OCI-LY7 (cell line): ENCODE measurements at regions not wholly inside any gene's neighbourhood (a gene's known extent, or its start where the extent isn't known, plus 50 kb on each side); places are given as distances from the start of the nearest gene placed in this dataset.

ENCODE experiments used
- BruUV-seq: library from RNA; stranded (reverse); fragments of 400-500 nt; replicated peaks from 2 replicates; lab custom pipeline; 2021; lab: Mats Ljungman, UMichigan
- CTCF ChIA-PET: fragments of 300-600 bp; sonication (Branson Sonifier 250); formaldehyde crosslinking; loops from one replicate; lab custom pipeline; 2022; ENCODE audit warnings: antibody characterized with exemption; ENCODE audit not compliant: unreplicated experiment; lab: Charles Lee
- POLR2A ChIA-PET: fragments of 300-600 bp; sonication (Branson Sonifier 250); formaldehyde crosslinking; loops from one replicate; lab custom pipeline; 2022; ENCODE audit warnings: antibody characterized with exemption; lab: Charles Lee
- DNase-seq: peaks from one replicate; pipeline ENCODE4 v3.0.0-alpha.2; 2015; ENCODE audit warnings: low spot score
- H2AFZ ChIP-seq: fragments of 200-600 bp; sonication (generic), shearing (Covaris generic); 2 replicates; pipeline ENCODE4 v1.6.1; 2014; ENCODE audit warnings: mild to moderate bottlenecking, antibody characterized with exemption, low read length, moderate library complexity
- H3K27ac ChIP-seq: fragments of 200-600 bp; sonication (generic); 2 replicates; pipeline ENCODE4 v1.5.1; 2014; ENCODE audit warnings: mixed run types, low read depth, mild to moderate bottlenecking, moderate library complexity, low read length, inconsistent platforms; ENCODE audit not compliant: poor library complexity, severe bottlenecking
- H3K36me3 ChIP-seq: fragments of 200-600 bp; sonication (generic); 2 replicates; pipeline ENCODE4 v1.6.1; 2014; ENCODE audit warnings: mild to moderate bottlenecking, antibody characterized with exemption, low read length, moderate library complexity, mixed read lengths; ENCODE audit not compliant: insufficient read depth
- H3K4me1 ChIP-seq: fragments of 200-600 bp; sonication (generic); 2 replicates; pipeline ENCODE4 v1.5.1; 2014; ENCODE audit warnings: mild to moderate bottlenecking, low read length; ENCODE audit not compliant: insufficient read depth, poor library complexity, severe bottlenecking
- H3K4me2 ChIP-seq: fragments of 200-600 bp; sonication (generic); 2 replicates; pipeline ENCODE4 v1.6.1; 2014; ENCODE audit warnings: mild to moderate bottlenecking, low read length
- H3K4me3 ChIP-seq: fragments of 200-600 bp; sonication (generic); 2 replicates; pipeline ENCODE4 v1.5.1; 2014; ENCODE audit warnings: mild to moderate bottlenecking, low read depth, low read length; ENCODE audit not compliant: poor library complexity, severe bottlenecking
- H3K79me2 ChIP-seq: fragments of 200-600 bp; sonication (generic); 2 replicates; pipeline ENCODE4 v1.6.1; 2016; ENCODE audit warnings: low read depth, mild to moderate bottlenecking, low read length, moderate library complexity, mixed read lengths; ENCODE audit not compliant: insufficient read depth
- H3K9me2 ChIP-seq: fragments of 200-600 bp; sonication (generic); 2 replicates; pipeline ENCODE4 v1.6.1; 2016; ENCODE audit warnings: mild to moderate bottlenecking, low read length, mixed read lengths; ENCODE audit not compliant: insufficient read depth
- H3K9me3 ChIP-seq: fragments of 200-600 bp; sonication (generic); 2 replicates; pipeline ENCODE4 v1.6.1; 2014; ENCODE audit warnings: mild to moderate bottlenecking, mixed run types, low read length, mixed read lengths
- H4K20me1 ChIP-seq: fragments of 200-600 bp; sonication (generic); 2 replicates; pipeline ENCODE4 v1.6.1; 2014; ENCODE audit warnings: mild to moderate bottlenecking, antibody characterized with exemption, low read length, moderate library complexity, mixed read lengths; ENCODE audit not compliant: insufficient read depth
- CTCF ChIP-seq: fragments of 200-600 bp; sonication (generic); conservative IDR thresholded peaks from 2 replicates; pipeline ENCODE4 v1.5.1; 2014; ENCODE audit warnings: mild to moderate bottlenecking, antibody characterized with exemption, low read length, moderate library complexity, mixed read lengths
- EZH2phosphoT487 ChIP-seq: fragments of 200-600 bp; sonication (generic); IDR thresholded peaks from 2 replicates; pipeline ENCODE4 v1.6.1; 2018; ENCODE audit warnings: low read depth, borderline replicate concordance, mild to moderate bottlenecking, mixed run types, antibody characterized with exemption, low read length, moderate library complexity, mixed read lengths
- intact Hi-C: fragments of 100-400 bp; cut with micrococcal nuclease; formaldehyde crosslinking; loops from one replicate; pipeline ENCODE4 v1.10.0; 2022; ENCODE audit not compliant: unreplicated experiment

GRCh38 chr20:6629564-6629963 lies 137.9 kb upstream of the BMP2 start:
- Histone ChIP-seq H4K20me1 (no peaks in the 10 kb centered on the region), H3K36me3 (no peaks in the 10 kb centered on the region), H3K27ac (no peak overlapping the region), H3K4me2 (no peak overlapping the region), H3K4me3 (no peak overlapping the region), H3K4me1 (no peaks in the 10 kb centered on the region), H2AFZ (no peak overlapping the region), H3K9me2 (no peaks in the 10 kb centered on the region), H3K79me2 (no peaks in the 10 kb centered on the region), H3K9me3 (no peaks in the 10 kb centered on the region)
- POLR2A ChIA-PET: interaction anchor here (1.3 to 2.3 kb wide), 2 partner anchors 11 to 12 kb away, joined by 3 to 10 read pairs; no protein-coding TSS in a partner anchor
- no TSS peak for BruUV-seq
- intact Hi-C loops: loop anchor here (10.0 kb wide), 1 partner anchor 55 kb away; no protein-coding TSS in a partner anchor
- CTCF ChIA-PET: no interaction called here
- TF ChIP-seq CTCF: no peak
- TF ChIP-seq EZH2phosphoT487: no peak
- no peak for DNase-seq

GRCh38 chr20:6626805-6627204 lies 140.7 kb upstream of the BMP2 start:
- POLR2A ChIA-PET: no interaction called here
- peak; percentile 2 for DNase-seq
- TF ChIP-seq CTCF (peak; percentile 59), EZH2phosphoT487 (no peak)
- Histone ChIP-seq H3K4me1 (no peaks in the 10 kb centered on the region), H3K9me2 (no peaks in the 10 kb centered on the region), H3K79me2 (no peaks in the 10 kb centered on the region), H2AFZ (no peak overlapping the region), H3K27ac (no peak overlapping the region), H3K36me3 (no peaks in the 10 kb centered on the region), H4K20me1 (no peaks in the 10 kb centered on the region), H3K4me3 (no peak overlapping the region), H3K9me3 (no peaks in the 10 kb centered on the region), H3K4me2 (no peak overlapping the region)
- no TSS peak for BruUV-seq
- CTCF ChIA-PET: no interaction called here
- intact Hi-C loops: loop anchor here (10.0 kb wide), 1 partner anchor 58 kb away; no protein-coding TSS in a partner anchor

GRCh38 chr20:6623989-6624388 lies 143.5 kb upstream of the BMP2 start:
- Histone ChIP-seq H2AFZ (no peak overlapping the region), H3K4me3 (no peak overlapping the region), H3K9me3 (no peaks in the 10 kb centered on the region), H3K36me3 (no peaks in the 10 kb centered on the region), H3K4me1 (no peaks in the 10 kb centered on the region), H3K9me2 (no peaks in the 10 kb centered on the region), H3K27ac (no peak overlapping the region), H3K4me2 (no peak overlapping the region), H4K20me1 (no peaks in the 10 kb centered on the region), H3K79me2 (no peaks in the 10 kb centered on the region)
- TF ChIP-seq EZH2phosphoT487 (no peak), CTCF (no peak)
- CTCF ChIA-PET: no interaction called here
- no TSS peak for BruUV-seq
- intact Hi-C loops: loop anchor here (10.0 kb wide), 1 partner anchor 61 kb away; no protein-coding TSS in a partner anchor
- POLR2A ChIA-PET: no interaction called here
- DNase-seq: no peak
